ENCODE measurements at regions not wholly inside any gene's neighbourhood (a gene's known extent, or its start where the extent isn't known, plus 50 kb on each side); places are given as distances from the start of the nearest gene placed in this dataset.

GRCh38 chr4:79049840-79050540, 110.8 kb upstream of the PAQR3 start:
- no peak for TF ChIP-seq EZH2phosphoT487 (IDR thresholded peaks at IDR 0.05; ENCODE audit: borderline replicate concordance, low read length)
- no peak for TF ChIP-seq CTCF (conservative IDR thresholded peaks at IDR 0.05; ENCODE audit: low read depth, low read length)

Measured in PC-3 (cell line).